EH (cell line): ENCODE measurements at regions not wholly inside any gene's neighbourhood (a gene's known extent, or its start where the extent isn't known, plus 50 kb on each side); places are given as distances from the start of the nearest gene placed in this dataset.
"Not testable (repeated sequence)": the region's sequence is repeated elsewhere in the genome, so short reads cannot be mapped to it uniquely, and the experiment has no call there.

Experiments used
- DNase-seq: peaks from one replicate; pipeline ENCODE4 v3.0.0-alpha.2; 2015; ENCODE audit warnings: low read depth

- not testable (repeated sequence) for DNase-seq
These were observed 53.9 kb upstream of the TUSC1 start for GRCh38 chr9:25731895-25732794.
